ENCODE measurements at regions not wholly inside any gene's neighbourhood (a gene's known extent, or its start where the extent isn't known, plus 50 kb on each side); places are given as distances from the start of the nearest gene placed in this dataset.

DNA sequence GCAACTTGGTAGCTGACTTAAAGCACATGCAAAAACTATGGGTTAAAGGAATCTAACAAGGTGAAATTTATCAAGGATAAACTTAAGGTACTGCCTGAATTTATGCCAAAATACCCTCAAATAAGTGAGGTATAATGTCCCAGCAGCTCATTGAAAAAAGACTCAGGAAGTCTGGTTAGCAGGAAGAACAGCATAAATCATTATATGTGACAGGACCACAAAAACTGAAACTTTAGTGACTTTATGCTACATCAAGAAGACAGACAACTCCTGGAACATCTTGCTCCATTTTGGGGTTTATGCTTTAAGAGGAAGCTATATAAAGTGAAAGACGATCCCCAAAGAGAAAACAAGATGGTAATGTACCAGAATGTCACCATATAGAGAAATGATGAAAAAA lies 282.4 kb upstream of the ZNF462 start:
- TF ChIP-seq POLR2A (IDR thresholded peaks at IDR 0.05; ENCODE audit: low read length) (no peak), GATA1 (IDR thresholded peaks at IDR 0.05; ENCODE audit: low read depth, low read length) (no peak)
